ENCODE measurements at regions not wholly inside any gene's neighbourhood (a gene's known extent, or its start where the extent isn't known, plus 50 kb on each side); places are given as distances from the start of the nearest gene placed in this dataset.

DNA sequence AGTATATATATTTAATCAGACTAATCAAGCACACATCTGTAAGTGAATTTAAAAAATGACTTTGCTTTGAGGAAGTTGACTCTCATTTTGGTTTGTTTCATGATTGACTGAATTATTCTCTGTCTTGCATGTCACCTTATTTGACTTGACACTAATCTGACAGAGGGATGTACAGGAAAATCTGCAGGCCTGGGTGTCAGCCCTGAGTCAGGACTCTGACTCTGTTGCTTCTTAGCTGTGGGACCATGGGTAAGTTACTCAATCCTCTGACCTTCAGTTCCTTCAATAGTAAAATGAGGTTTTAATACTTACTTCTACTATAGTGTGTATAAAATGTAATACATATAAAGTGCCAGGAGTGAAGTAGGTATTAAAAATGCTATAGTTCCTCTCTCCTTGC is 415.9 kb downstream of the ARHGEF28 start (continued):
- TF ChIP-seq, protein P1, sequence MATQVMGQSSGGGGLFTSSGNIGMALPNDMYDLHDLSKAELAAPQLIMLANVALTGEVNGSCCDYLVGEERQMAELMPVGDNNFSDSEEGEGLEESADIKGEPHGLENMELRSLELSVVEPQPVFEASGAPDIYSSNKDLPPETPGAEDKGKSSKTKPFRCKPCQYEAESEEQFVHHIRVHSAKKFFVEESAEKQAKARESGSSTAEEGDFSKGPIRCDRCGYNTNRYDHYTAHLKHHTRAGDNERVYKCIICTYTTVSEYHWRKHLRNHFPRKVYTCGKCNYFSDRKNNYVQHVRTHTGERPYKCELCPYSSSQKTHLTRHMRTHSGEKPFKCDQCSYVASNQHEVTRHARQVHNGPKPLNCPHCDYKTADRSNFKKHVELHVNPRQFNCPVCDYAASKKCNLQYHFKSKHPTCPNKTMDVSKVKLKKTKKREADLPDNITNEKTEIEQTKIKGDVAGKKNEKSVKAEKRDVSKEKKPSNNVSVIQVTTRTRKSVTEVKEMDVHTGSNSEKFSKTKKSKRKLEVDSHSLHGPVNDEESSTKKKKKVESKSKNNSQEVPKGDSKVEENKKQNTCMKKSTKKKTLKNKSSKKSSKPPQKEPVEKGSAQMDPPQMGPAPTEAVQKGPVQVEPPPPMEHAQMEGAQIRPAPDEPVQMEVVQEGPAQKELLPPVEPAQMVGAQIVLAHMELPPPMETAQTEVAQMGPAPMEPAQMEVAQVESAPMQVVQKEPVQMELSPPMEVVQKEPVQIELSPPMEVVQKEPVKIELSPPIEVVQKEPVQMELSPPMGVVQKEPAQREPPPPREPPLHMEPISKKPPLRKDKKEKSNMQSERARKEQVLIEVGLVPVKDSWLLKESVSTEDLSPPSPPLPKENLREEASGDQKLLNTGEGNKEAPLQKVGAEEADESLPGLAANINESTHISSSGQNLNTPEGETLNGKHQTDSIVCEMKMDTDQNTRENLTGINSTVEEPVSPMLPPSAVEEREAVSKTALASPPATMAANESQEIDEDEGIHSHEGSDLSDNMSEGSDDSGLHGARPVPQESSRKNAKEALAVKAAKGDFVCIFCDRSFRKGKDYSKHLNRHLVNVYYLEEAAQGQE (IDR thresholded peaks at IDR 0.05; ENCODE audit: unreplicated experiment) = no peak
- TF ChIP-seq, protein P2, sequence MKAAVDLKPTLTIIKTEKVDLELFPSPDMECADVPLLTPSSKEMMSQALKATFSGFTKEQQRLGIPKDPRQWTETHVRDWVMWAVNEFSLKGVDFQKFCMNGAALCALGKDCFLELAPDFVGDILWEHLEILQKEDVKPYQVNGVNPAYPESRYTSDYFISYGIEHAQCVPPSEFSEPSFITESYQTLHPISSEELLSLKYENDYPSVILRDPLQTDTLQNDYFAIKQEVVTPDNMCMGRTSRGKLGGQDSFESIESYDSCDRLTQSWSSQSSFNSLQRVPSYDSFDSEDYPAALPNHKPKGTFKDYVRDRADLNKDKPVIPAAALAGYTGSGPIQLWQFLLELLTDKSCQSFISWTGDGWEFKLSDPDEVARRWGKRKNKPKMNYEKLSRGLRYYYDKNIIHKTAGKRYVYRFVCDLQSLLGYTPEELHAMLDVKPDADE (IDR thresholded peaks at IDR 0.05) = no peak
- TF ChIP-seq ZNF331 (CRISPR knock-in tag; IDR thresholded peaks at IDR 0.05; ENCODE audit: low read depth) (no peak), NANOG (IDR thresholded peaks at IDR 0.05; ENCODE audit: borderline replicate concordance) (no peak), POLR2AphosphoS5 (IDR thresholded peaks at IDR 0.05; ENCODE audit: low read depth) (no peak), ZNF114 (CRISPR knock-in tag; IDR thresholded peaks at IDR 0.05) (no peak), EZH2phosphoT487 (IDR thresholded peaks at IDR 0.05; ENCODE audit: unreplicated experiment) (no peak)

DNA sequence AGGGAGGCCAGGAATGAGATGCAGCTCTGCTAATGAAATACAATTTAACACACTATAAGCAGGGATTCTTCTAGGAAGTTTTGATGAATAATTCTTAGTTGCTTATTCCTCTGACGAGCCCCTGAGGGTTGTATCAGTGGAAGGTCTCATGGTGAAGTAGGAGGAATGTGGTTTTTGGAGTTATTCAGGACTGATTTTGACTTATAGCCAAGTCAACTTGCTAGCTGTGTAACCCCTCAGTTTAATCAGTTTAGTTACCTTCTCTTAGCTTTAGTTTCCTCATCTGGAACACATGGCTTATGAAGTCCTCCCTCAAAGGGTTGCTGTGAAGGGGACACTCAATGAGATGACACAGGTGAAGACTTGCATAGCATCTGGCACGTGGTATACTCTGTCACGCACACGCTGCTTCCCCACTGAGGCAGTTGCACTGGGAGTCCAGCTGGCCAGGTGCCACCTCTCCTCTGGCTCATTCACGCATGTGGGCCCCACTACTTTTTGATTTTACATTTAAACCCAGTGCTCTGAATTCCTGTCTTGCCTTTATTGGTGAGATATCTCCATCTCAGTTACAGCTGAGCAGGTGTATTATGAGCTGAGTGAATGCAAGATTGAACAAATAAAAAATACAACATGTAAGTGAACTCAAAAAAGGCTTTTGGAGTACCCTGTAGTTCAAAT is 415.0 kb downstream of the ARHGEF28 start:
- H3K4me2 ChIP-seq = no peak overlapping the region
- H3K4me1 Mint-ChIP-seq = peaks cover 6% of the 10 kb centered on the region; the same call in 2 of the 3 replicates
- H3K27ac Mint-ChIP-seq = no peak overlapping the region
- H3K9me3 Mint-ChIP-seq = no peaks in the 10 kb centered on the region
- H3K36me3 Mint-ChIP-seq (ENCODE audit: low read depth) = no peaks in the 10 kb centered on the region
- H3K36me3 ChIP-seq (ENCODE audit: insufficient read depth) = no peaks in the 10 kb centered on the region
- no peak overlapping the region for H2AFZ ChIP-seq
- no peaks in the 10 kb centered on the region for H3K27me3 ChIP-seq (ENCODE audit: insufficient read depth)
- DNase-seq (ENCODE audit: low spot score) = no peak
- H3K79me2 ChIP-seq (replicated peaks; ENCODE audit: insufficient read depth) = no peaks in the 10 kb centered on the region
- no peak overlapping the region for H3K4me3 Mint-ChIP-seq
- H4K20me1 ChIP-seq (replicated peaks; ENCODE audit: insufficient read depth) = no peaks in the 10 kb centered on the region
- H3K9me2 ChIP-seq (ENCODE audit: insufficient read depth) = no peaks in the 10 kb centered on the region
- H3K27ac ChIP-seq (ENCODE audit: low read depth) = no peak overlapping the region
- no peaks in the 10 kb centered on the region for H3F3A ChIP-seq (replicated peaks; ENCODE audit: low read depth)
- H3K4me1 ChIP-seq (ENCODE audit: insufficient read depth) = no peaks in the 10 kb centered on the region
- H3K4me3 ChIP-seq = no peak overlapping the region
- no peak for ATAC-seq
- H3K27me3 Mint-ChIP-seq (ENCODE audit: insufficient read depth, low read depth, poor library complexity) = no peaks in the 10 kb centered on the region
- TF ChIP-seq STAT1 (IDR thresholded peaks at IDR 0.05; ENCODE audit: unreplicated experiment) (no peak), EZH2phosphoT487 (IDR thresholded peaks at IDR 0.05; ENCODE audit: unreplicated experiment) (no peak), POLR2AphosphoS5 (IDR thresholded peaks at IDR 0.05; ENCODE audit: low read depth) (no peak), JUNB (IDR thresholded peaks at IDR 0.05; ENCODE audit: unreplicated experiment) (no peak), CREB1 (CRISPR knock-in tag; IDR thresholded peaks at IDR 0.05; ENCODE audit: low read depth) (no peak)
- TF ChIP-seq, protein P1 (IDR thresholded peaks at IDR 0.05; ENCODE audit: unreplicated experiment) = no peak

All from GM23338 (cell line).